HG03135 (cell line): ENCODE measurements at regions not wholly inside any gene's neighbourhood (a gene's known extent, or its start where the extent isn't known, plus 50 kb on each side); places are given as distances from the start of the nearest gene placed in this dataset.

Experiments
- ATAC-seq: cut with Tn5 transposase; IDR thresholded peaks from one replicate; pipeline ENCODE4 v1.9.1; 2021; ENCODE audit warnings: mild to moderate bottlenecking, moderate library complexity; ENCODE audit not compliant: unreplicated experiment

DNA sequence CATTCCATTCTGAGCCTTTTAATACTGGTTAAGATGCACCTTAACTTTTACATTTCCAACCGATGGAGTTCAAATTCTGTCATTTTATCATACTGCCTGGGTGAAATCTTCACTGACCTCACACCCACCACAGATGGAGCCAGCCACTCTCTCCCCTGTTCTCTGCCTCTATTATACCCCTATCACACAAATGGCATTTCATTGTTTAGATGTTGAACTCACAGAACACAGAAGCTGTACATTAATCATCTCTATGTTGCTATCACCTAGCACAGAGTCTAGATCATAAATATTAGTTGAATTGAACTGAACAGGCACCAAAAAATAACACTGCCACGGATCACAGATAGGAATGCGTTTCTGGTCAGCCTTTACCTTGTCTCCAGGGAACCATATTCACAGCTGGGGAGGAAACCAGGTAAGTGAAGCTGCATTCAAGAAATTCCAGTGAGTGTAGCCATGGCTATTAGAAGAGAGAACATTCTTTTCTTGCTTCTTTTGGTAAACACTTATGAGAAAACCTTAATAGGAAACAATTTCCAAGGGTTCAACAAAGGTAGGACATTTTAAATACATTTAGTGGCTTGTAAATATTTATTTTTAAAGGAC is 194.9 kb upstream of the RMST start:
- ATAC-seq = no peak

DNA sequence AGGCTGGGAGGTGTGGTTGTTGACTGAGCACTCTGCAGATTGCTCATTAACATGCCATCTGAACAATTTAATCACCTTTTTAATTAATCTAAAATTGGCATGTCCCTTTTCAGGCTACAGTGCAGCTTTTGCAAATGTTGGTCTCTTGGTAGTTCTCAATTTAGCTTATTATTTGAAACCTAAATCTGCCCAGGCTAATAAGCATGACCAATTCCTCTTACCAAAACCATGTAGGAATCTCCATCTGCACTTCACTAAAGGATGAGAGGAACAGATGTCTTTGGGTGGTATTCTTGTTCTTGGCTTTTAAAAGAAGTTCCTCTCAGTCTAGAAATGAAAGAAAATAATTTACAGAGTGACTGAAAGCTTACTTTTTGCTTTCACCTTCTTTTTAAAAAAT is 190.1 kb upstream of the RMST start:
- no peak for ATAC-seq

DNA sequence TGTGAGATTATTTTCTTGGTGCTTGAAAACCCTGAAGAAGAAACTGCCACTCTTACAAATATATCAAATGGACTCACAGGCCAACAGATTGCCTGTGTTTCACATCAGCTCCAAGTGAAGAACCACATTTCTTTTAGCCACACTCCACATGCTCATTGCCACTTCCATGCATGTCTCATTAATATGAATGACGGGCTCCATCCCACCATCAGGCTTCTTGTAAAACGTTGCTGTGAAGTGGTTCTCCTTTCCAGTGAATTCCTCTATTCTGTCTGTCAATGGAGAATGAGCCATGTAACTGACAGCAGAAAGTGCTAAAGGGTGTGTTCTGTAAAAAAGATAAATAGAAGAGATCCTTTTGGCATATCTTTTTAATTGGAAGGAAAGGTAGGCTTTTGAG is 188.2 kb upstream of the RMST start:
- no peak for ATAC-seq

DNA sequence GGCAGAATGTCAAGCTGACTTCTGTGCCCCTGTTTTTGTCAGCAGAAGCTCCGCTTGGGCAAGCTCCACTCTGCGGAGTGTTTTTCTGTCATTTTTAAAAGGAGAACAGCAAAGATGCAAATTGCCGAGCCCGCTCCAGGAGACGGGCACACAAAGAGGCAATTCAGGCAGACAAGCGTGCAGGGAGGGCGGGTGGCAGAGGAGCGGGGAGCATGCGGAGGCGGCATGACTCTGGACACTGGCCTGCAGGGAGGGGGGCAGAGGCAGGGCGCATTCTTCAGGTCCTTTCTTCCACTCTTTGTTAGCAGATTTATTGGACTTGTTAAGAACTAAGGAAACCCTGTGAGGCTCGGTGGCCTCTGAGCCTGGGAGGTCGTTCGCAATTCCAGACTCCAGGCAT is 187.3 kb upstream of the RMST start:
- no peak for ATAC-seq

DNA sequence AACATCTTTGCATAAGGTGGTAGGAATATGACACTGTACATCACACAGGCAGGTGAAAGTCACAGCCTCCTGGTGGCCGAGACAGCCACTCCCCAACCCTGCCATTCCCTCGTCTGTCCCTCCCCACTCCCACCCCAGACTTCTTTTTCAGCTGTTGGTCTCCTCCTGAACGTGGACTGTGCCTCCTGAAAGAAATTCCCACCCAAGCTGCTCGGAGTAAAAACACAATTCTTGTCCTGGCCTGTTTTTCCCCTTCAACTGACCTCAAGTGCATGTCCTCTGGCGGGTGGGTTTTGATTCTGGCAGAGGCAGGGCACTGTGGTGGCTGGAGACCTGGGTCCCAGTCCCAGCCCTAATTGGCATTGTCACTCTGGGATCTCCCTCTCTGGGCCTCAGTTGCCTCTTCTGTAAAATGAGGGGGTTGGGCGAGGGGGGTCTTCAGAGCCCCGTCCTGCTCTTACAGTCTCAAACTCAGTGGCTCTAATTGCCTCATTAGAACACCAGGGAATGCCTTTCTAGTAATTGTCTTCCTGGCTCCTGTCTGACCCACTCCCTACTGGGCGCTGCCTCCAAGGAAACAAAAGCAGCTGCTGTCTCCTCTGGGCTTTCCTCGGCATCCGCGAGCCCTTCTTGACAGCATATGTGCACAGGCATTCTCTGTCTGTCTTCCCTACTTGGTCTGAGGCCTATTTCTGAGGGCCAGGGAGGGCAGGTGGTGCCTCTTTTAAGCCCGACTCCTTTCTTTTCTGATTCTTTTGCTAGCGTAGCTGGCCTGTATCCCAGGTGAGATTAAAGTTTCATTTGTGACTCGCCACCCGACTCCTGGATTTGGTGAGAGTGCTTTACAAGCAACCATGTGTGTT is 186.6 kb upstream of the RMST start:
- ATAC-seq = no peak

DNA sequence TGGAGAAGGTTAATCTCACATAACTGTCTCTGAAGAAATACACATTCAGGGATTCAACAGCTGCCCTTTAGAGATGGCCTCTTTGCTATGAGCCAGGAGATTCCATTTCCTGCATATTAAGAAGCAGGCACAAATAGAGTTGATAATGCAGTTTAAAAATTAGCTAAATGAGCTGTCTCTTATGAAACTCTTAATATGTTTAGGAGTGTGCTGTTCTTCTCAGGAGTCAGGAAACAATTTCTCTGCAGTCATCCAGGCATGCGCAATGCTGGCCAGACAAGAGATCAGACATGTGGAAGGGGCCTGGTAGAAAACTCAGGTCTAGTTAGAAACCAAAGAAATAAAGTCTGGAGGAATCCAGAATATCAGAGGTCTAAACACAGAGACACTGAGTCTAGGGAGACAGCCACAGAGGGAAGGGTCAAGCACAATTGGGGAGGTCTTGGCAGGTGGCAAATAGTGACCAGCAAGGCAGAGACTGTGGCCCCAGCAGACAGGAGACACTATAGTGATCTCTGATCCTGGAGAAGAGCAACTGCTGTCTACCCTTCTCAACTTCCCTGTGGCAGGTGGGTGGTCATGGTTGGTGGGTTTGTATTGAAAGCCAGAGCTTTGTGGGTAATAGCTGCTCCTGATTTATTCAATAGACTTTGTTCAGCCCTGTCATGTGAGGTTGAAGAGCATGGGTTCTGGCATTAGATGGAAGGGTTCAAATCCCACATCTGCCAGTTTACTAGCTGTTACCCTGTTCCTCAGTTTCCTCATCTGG is 185.8 kb upstream of the RMST start:
- ATAC-seq = no peak

DNA sequence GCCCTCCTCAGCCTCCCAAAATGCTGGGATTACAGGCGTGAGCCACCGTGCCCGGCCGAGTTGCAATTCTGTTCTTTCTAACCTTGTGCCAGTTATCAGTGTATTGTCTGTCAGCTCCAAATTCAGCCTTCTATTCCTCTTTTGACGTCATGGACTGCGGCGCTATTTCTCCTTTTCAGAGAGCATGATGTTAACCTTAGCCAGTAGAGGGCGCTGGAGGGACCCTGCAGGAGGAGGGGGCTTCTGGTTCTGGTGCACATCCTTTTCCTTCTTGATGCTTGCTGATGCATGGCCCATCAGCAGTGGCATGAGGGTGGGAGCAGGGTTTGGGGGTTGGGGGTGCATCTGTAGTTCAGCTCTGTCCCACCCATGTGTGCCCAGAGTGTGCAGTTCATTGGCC is 179.3 kb upstream of the RMST start:
- no peak for ATAC-seq

DNA sequence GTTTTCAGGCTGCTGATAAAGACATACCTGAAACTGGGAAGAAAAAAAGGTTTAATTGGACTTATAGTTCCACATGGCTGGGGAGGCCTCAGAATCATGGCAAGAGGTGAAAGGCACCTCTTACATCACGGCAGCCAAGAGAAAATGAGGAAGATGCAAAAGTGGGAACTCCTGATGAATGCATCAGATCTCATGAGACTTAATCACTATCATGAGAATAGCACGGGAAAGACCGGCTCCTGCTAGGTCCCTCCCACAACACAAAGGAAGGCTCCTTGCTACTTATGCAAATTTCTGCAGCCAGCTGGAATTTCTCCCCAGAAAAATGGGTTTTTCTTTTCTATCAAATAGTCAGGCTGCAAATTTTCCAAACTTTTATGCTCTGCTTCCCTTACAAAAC is 174.1 kb upstream of the RMST start:
- ATAC-seq = no peak

DNA sequence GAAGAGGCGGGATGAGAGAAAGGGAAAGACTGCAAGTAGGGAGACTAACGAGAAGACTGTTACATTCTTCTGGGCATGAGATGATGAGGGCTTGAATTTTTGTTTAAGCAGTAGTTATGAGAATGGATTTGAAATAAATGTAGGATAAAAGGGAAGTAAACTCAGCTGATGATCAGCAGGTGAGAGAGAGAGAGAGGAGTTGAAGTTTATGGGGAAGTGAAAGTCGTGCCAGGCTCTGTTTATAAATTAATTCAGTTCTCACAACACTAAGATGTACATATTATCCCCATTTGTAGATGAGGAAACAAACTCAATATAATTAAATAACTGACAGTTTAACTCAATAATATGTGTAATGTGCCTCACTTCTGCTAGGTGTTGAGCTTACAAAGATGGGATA is 170.0 kb upstream of the RMST start:
- no peak for ATAC-seq

DNA sequence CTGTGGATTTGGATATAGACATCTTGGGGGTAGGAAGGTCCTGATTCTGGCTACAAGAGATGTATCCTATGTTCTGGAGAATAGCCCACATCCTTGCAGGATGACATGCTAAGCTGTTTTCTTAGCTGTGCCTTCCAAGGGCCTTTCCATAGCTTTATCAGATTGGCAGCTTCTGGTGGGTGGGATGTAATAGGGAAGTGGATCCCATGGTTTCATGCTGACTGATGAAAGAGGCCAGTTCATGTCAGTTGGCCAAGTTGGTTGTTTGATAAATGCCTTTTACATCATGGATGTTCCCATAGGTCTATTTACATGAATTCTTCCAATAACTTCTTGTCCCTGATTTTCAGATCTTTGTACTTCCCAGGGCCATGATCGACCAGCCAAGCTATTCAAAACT is 169.1 kb upstream of the RMST start:
- no peak for ATAC-seq

DNA sequence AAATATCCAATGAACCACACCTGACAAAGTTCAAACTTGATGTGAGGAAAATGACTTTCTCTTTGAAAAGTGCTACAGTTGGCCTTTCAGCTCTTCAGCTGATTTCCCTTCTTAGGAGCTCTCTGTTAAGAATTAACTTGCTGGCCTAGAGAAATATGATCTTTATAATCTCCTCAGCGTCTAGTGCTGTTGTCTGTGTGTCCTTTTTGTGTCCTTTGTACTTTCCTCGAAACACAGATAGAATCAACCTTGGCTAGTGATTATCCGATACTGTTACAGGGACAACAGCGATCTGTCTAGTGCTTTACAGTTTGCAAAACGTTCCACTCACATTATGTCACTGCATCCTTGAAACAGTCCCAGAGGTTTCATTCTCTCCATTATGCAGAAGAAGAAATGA is 162.8 kb upstream of the RMST start:
- no peak for ATAC-seq

DNA sequence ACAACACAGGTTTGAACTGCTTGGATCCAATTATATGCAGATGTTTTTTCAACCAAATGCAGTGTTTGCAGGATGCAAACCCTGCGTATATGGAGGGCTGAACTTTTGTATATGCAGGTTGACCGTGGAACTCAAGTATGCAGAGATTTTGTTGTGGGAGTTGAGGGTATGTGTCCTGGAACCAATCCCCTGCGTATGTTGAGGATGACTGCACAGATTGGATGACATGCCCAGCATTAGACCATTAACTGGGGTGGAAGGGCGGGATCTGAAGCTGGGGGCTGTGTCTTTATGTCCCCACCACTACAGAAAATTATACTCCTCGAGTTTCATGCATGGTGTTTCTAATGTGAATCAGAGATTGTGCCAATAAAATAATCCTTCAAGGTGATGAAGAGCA is 162.2 kb upstream of the RMST start:
- ATAC-seq = no peak

DNA sequence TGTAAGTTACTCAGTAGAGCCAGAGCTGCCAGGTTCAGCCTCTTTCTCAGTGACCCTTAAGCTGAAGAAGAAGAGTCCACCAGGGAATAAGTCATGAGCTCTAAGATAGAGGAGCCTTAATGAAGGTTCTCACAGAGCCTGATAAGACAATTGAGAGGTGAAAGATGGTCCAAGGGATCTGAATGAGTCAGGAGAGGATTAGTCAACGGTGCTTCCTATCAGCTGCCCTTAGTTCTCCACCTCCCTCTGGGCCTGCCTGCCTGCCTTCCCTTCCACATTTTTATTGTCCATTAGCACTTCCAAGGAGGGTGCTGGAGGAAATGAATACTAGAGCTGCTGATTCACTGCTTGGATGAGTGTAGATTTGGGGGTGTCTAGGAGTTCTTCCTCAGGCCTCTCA is 161.7 kb upstream of the RMST start:
- no peak for ATAC-seq

DNA sequence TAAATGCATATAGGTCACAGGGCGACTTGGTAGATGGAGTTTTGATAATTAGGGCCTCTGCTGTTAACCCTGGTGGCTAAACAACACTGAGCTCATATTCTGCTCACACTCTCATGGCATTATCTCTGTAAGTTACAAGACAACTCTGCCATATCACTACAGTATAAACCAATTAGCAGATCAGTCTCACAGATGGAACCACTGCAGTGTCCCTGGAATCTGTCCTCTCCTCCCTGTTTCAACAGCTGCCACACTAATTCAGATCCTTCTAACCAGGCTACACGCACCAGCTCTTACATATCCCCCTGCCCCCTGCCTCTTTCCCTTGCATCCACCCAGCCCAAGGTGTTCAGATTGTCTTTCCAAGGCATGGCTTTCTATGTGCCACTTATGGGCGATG is 161.0 kb upstream of the RMST start:
- ATAC-seq = no peak

DNA sequence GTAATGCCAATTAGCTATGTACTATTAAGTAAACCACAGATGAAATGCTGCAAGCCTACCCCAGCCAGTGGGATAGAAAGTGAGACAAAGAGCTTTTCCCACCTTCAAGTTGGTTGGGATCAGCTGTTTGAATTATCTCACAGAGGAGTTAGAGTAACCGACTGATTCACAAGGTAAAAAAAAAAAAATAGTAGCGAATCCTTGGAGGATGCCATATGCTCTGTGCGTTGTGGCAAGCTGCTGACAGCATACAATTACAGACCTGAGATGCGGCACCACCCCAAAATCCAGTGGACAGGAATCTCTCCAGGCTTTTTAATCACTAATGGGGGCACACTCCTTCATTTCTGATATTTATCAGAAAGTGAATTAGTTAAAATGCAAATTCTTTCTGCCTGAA is 157.0 kb upstream of the RMST start:
- ATAC-seq = no peak

DNA sequence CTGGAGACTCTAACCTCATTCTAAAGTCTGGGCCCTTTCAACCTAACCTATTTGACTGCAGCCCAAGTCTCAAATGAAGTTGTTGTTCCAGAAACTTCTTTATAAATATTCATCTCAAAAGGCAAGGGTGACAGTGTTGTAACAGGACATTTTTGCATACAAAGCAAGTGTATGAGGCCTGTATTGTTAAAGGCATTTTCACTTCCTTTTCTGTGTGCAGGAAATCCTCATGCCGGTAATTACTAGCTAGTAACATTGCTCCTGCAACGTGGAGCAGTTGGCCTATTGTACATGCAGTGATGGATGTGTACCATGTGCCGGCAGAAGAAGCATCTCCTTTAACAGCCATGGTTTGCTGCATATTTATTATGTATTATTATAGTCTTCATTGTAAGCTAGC is 156.5 kb upstream of the RMST start:
- ATAC-seq = peak; percentile 93

DNA sequence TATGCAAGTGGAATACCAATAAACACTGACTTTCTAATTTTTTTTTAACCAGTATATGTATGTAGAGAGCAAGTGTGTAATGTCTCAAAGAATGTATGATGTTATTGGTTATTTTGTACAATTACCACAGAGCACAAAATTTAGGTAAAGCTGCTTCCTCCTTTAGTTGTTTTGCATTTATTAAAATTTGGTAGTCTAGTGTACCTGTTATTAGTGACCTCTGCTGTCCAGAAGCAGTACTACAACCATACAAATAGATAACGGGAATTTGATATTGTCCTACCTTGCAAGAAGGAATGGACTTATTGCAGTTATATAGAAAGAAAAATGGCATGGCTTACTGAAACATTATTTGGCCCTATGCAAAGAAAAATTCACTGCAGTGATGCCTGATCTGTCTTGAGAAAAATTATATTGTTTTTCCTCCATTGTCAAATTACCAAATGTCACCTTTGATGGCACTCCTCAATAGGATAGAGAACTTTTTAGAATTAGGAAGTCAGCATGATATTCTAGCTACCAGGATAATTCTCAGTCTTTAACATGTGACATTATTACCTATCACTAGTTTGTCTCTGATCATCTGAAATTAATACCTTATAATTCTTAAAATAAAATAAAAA is 153.9 kb upstream of the RMST start:
- no peak for ATAC-seq

DNA sequence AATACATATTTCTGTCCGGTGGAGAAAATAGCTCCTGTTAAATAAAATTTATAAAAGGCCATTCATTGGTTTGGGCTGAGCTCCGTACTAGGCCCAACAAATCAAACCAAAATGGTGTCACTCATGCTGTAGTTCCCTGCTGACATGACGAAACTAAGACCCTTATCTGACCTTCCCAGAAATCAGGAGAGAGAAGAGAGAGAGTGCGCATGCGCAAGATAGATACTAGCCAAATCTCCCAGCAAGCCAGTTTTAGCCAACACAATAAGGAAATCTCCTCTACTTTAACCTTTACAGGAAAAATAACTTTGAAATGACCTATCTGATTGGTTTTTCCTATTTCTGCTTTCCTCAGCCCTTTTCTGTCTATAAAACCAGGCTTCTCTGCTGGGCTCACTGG is 152.7 kb upstream of the RMST start:
- ATAC-seq = no peak

DNA sequence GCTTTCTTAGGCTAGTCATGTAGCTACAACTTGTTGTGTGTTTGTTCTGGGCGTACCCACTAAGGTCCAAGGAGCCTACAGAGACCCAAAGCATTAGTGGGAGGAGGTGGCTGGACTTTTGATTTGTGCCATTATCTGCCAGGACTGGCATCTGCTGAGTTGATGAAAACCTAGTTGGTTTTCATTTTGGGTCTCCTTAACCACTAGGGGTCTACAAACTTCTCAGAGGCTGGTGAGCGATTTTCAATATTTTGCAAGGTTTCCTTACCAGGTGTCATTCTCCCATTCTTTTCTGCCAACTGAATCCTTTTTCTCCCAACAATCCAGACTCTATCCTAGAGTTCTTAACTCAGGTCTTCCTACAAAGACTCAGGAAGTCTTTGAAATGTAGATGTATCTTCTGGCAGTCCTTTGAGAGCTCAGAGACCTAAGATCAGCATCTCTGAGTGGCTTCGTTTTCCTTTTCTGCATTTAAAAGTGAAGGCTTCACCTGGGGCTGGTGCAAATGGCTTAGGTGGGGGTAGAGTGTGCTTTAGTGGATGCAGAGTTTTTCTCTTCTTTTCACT is 150.0 kb upstream of the RMST start:
- no peak for ATAC-seq

DNA sequence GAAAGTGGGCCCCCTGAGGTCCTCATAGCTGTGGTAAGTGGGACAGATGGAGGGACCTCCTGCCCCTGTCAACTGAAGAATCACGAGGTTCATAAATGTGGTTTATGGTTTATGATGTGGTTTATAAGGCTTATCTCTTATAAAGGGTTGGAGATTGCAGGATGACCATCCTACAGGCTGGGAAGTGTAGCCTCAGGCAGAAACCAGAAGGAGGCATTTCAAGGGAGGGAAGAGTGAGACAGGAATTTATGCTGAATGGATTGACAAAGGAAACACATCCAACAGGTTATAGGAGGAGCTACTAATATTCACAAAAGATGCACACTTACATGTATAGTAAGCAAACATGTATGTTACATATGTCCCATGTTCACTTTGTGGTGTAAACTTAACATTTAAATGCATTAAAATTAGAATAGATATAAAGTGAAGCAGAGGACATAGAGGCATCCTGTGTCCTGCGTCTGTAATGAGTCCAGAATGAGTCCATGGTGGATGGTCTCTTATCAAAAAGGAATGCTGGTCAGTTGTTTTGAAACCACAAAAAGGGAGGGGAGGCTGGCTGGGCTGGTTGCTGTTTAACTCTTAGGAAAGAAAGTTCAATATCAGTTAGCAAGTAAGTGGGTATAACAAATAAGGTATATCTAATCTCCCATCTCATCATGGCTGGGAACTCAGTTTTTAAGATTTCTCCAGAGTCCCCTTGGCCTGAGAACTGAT is 149.0 kb upstream of the RMST start:
- no peak for ATAC-seq

DNA sequence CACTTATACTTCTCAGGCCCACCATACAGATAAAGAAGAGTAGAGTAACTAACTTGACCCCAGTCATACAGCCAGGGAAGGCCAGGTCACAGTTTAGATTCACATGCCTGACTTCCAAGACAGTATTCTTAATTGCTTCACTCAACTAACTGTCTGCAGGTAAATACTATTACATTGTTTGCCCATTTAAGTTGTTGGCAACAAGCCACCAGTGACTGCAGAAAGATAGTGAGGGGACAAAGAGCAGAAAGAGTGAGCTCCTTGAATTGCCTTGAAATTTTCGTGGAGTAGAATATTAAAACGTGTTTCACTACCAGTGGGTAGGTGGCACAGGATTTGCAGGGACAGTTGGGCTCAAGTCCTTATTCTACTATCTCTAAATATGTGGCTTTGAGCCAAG is 146.3 kb upstream of the RMST start:
- no peak for ATAC-seq
